GM18498 (cell line): ENCODE measurements at regions not wholly inside any gene's neighbourhood (a gene's known extent, or its start where the extent isn't known, plus 50 kb on each side); places are given as distances from the start of the nearest gene placed in this dataset.
"Not testable (repeated sequence)": the region's sequence is repeated elsewhere in the genome, so short reads cannot be mapped to it uniquely, and the experiment has no call there.

Experiments
- ATAC-seq: cut with Tn5 transposase; IDR thresholded peaks from one replicate; pipeline ENCODE4 v1.9.1; 2021; ENCODE audit warnings: mild to moderate bottlenecking, moderate library complexity; ENCODE audit not compliant: unreplicated experiment

DNA sequence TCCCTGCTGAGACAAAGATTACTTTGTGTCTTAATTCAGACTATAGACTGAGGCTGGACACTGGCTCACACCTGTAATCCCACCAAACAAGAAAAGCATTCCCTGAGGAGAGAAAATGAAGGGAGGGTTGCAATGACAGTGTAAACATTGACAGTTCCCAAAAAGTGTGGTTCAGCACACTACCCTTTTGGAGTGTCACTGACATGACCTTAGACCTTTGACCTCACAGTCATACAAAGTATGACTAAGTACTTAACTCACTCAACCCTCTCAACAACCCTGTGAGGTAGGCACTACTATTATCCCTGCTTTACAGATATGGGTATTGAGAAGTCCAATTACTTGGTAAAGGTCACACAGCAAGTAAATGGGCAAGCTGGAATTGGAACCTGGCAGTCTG lies 341.7 kb downstream of the LRRC3B start:
- no peak for ATAC-seq

DNA sequence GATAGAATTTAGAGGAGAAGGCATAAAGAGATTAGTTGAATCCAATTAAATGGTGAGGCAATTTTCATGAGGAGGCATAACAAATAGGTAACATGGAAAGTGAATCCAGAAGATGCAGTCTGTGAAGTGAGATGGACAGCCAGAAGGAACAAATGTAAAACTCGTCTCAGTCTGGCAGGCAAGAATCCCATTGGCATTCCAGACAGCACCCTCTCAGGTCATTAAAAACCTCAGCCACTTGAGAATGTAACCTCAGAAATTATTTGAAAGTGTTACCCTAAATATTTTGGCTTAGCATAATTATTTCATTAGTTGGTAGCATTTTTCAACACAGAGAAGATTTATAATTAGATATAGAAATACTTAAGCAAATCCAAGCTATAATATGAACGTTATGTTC lies 342.3 kb downstream of the LRRC3B start:
- ATAC-seq: no peak

DNA sequence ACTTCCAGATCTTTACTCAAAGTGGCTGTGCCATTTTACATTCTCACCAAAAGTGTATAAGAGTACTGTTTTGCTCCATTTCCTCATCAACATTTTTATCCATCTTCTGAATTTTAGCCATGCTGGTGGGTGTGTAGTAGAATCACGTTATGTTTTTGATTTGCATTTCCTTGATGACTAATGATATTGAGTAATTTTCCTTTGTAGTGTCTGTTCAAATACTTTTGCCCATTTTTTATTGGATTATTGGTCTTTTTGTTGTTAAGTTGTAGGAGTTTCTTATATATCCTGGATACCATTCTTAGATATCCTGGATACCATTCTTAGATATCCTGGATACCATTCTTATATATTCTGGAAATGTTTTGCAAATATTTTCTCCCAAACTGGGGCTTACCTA lies 344.9 kb downstream of the LRRC3B start:
- ATAC-seq: no peak

DNA sequence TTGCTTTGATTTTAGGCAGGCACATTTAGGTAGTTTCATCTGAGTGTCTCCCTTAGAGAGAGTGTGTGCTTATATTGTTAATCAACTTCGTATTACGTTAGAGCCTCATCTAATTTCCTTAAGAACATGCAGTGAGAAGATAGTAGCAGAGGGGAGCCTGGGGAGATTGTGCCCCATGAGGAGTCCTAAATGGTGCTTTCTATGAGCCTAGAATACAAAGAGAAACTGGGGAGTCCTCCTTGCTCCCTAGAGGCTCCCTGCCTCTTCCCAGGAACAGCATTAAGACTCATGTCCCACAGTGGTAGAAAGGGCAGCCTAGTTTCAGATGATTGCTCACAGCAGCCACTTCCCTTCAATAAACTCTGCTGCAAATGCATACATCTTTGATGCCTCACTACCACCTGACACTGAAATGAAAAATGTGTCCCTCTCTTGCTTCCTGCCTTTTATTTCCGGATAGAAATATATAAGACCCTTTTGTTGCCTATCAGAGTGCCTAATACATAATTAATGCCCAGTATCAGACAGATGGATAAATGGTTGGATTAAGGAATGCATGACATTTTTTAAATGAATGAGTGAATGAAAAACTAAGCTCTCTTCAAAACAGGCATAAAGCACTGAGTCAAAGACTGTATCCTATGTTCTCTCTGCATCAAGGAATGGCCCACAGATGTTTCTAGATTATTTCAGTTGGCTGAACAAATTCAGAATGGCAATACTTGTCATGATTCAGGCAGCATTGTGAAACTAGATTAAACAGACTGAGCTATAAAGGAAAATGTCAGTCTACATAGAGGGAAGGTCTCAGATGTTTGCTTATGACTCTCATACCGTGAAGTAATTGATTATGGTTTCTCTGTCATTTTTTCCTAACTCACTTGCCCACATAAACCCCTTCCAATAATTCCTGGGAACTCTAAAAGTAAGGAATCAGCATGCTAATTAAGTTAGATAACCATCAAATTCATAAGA lies 362.1 kb downstream of the LRRC3B start:
- no peak for ATAC-seq

DNA sequence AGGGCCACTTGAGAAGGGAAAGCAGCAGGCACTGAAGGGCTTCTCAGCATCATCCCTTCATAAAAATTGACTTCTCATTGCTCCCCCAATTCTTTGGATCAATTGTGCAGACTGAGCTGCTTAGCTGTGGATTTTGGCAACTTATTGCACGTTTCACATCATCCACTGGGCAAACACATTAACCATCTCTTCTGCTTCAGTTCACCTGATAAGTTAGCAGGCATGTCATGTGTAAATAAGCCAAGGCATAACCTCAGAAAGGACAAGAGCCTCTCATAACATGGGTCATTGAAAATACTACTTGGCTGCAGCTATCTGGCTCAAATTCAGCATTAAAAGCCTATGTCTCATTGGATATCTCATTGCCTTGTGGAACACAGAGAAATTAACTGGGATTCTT lies 366.5 kb downstream of the LRRC3B start:
- no peak for ATAC-seq

DNA sequence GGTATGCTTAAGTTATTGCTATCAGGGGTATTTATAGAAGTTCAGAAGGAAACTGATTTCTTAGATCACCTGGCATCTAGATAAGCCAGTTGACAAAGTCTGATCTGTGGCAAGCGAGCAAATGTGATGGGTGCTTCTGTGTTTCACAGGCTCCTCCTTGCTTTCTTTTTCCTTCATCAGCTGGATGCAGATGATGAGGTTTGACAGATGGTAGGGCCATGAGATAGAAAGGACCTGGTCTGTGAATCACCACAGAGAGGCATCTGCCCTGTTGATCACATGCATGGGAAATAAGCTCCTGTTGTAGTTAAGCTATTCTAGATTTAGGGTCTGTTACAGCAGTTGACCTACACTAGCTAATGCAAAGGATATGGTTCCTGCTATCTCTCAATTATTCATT lies 372.0 kb downstream of the NEK10 start:
- ATAC-seq: no peak

DNA sequence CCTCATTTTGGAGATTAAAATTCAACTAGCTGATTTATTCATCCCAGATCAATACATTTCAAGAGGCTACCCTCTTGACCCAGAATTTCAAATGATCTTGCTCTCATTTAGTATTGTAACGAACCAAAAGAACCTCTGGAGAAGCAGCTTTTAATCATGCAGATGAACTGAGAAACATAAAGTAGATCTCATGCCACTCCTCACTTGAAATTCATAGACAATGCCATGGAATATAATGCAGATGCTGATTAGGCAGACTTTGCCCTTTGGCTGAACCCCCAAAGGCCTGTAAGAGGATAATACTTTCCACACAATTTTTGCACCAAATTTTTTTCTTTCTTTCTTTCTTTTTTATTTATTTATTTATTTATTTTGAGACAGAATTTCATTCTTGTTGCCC lies 358.3 kb downstream of the NEK10 start:
- no peak for ATAC-seq

DNA sequence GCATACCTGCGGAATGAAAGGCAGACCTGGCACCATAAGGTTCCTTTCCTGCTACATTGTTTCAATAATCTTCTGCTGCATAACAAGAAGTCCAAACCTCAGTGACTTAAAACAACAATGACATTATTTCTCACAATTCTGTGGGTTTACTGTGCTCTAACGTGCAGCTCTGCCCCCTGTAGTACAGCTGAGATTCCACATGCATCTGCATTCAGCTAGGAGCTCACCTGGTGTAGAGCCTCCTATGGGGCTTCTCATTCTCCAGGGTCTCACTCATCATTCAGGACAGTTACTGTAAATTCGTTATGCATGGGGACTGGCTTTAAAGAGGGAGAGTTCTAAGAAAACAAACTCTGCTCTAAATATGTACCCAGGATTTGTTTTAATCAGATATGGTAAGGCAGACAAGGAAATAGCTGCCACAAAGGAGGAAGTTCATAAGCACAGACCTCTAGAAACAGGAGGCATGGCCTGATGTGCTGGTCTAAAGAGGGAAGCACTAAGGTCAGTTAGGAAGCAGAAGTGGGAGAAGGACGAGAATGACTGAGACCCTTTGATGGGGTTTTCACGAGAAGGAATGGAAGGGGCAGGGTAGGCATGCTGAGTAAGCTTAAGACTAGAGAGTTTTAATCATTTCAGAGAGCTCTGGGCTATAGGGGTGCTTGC lies 347.0 kb downstream of the NEK10 start:
- ATAC-seq: no peak

DNA sequence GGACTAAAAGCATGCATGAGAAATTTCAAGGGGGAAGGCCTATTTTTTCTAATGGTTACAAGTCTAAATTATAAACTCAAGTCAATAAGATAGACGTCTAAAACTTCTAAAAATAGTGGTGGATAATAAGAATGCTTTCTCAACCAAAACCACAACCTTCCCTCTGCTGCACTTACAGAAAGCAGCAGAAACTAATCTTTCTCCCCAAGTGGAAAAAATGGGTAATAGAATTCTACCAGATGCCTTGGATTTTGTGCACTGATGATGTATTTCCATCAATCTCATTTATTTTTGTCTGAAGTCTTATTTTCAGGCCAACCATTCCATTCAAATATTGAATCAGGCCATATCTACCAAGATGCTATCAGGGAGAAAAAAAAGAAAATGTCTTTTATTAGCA lies 344.7 kb downstream of the NEK10 start:
- no peak for ATAC-seq

DNA sequence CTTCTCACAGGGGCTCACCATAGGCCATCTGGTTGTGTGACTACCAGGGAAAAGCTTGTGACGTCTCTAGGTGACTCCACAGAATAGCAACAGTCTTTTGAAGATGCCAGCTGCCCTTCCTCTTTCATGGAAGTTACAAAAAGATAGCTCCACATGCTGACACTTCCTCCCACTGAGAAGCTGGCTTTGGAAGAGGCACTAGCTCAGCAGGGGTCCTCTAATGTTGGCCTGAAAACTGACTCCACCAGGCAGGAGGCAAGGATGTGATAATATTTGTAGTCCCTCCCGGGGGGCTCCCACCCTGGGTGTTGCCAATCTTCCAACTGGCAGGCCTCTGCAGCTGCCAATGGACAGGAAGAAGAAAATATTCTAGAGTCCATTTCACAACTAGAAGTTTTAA lies 343.5 kb downstream of the NEK10 start:
- no peak for ATAC-seq

DNA sequence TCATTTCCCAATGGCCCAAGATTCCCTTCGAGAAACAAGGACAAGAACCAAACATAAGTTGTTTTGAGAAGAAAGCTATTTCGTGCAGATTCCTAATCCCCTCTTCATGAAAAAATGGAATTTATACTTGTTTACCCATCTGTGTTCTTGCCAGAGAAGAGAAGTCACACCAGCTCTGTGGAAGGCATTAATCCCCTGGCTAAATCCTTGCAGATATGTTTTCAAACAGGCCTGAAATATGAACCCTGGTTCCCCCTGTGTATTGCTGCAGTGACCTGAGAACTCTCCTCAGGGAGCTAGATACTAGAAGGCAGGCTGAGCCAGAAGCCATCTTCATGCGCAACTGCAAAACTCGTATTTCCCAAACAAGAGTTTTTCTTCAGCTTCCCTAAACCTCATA lies 337.7 kb downstream of the NEK10 start:
- ATAC-seq: no peak

DNA sequence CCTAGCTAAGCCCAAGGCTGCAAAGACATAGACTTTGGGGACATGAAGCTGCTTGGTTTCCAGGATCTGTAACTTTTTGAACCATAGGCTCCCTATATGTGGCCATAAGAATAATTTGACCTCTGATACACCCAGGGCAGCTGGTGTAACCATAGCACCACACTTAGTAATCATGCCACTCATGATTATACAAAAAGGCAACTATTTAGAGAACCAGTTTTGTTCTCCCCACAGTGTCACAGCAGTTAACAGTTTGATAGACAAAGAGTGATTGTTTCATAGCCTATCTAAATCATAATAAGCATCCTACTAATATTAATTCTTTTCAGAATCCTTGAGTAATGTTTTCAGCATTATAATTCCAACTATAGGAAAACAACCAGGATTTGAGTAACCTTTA lies 334.9 kb downstream of the NEK10 start:
- no peak for ATAC-seq

DNA sequence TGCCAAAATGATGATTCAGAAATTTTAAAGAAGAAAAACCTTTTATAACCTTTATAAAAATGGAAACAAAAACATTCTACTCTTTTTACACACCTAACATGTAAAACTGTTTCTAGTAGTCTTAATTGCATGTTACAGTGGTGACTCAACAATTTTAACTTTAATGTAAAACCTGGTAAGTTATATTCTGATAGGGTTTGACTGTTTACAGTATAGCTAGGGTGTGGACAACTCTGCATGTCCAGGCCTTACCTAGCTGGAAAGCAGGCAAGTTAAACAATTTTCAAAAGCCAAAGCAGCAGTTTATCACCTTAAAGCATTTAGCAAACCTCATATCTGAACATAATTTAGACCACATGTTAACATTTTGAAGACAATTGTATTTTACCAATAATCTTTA lies 328.5 kb downstream of the NEK10 start:
- ATAC-seq: no peak

DNA sequence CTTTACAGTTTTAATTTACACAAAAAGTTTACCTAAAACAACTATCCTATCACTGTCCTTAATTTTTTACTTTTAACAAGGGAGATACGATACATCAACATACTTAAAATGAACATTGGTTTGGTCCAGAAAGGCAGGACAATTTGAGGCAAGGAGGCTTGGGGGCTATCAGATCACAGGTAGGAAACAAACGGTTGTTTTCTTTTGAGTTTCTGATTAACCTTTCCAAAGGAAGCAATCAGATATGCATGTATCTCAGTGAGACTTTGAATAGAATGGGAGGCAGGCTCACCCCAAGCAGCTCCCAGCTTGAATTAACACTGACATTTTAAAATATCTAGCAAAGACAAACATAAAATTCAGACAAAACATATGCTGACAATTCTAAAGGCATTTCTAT lies 326.6 kb downstream of the NEK10 start:
- not testable (repeated sequence) for ATAC-seq

DNA sequence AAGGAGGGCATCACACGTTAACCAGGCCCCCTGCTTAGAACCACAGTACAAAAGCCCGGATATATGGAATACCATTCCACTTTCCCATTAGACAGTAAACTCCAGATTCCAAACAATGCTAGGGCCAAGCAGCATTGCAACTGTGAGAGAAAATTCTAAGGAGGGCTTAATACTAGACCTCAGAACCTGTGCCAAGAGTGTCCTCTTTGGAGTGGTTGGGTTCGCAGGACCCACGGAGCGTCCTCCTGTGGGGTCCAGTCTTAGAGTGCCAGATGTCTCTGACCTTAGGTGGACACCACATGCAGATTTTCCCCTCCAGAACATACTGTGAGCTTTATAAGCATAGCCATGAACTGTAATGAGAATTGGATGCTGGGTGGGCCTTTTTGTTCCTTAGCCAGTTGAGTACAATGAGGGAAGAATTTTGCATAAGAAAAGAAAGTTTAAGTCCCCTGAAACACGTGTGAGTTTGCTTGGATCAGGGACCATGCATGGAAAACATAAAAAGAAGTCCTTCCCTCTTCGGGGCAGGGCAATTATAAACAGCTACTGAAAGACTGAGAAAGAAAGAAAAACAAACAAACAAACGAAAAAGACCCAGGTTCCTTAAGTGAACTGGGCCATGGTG lies 325.7 kb downstream of the NEK10 start:
- no peak for ATAC-seq

DNA sequence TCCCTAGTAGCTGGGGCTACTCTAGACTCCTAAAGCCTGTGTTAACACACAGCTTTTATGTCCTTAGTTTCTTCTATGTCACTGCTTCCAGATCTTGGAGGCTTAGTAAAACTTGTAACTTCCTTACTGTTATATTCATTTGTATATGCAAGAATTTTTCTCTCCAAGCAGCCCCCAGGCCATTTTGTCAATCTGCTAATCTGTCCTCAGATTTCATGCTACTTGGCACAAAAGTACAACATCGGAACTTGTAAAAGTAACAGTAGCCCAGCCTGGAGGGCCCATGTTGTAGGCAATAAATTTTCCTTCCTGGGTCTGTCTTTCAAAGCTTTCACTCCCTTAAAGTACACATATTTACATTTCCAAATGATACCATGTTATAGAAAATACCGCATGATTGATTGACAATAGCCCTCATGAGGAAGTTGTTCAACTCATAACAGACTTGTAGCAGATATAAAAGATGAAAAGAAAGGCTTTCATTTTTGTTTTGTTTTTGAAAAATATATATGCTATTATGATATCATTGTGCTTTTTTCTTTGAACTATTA lies 324.2 kb downstream of the NEK10 start:
- ATAC-seq: no peak

DNA sequence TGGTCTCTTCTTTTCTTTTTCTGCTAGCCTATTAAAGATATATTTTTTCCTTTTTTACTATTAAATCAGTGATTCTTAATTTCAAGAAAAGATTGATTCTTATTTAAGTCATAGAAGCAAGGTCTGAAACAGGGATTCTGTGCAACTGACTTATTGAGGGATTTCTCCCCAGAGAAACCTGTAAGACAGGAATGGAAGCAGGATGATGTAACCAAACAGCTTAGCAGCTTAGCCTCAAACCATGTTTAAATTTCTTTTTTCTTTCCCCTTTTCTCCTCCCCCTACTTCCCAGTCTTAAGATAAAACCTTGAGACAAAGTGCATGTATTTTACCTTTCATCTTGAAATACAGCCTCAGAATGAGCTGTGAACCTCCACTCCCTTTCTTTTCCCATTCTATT lies 322.8 kb downstream of the NEK10 start:
- ATAC-seq: no peak

DNA sequence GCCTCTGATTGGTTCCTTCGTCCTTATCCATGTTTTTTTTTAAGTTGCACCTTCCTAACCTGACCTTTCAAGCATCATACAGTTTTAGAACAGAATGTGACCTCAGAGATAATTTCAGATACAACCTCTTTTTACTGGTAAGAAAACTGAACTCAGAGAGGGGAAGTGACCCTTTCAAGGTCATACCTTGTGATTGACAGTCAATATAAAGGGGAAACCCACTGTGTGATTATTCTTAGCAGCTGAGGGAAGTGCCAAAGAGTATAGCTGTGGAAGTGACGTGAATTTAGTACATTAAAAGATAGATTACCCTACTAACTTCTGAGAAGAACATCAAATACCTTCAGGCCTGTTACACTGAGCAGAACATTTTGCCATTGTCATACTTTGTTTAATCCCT lies 319.4 kb downstream of the NEK10 start:
- ATAC-seq: no peak

DNA sequence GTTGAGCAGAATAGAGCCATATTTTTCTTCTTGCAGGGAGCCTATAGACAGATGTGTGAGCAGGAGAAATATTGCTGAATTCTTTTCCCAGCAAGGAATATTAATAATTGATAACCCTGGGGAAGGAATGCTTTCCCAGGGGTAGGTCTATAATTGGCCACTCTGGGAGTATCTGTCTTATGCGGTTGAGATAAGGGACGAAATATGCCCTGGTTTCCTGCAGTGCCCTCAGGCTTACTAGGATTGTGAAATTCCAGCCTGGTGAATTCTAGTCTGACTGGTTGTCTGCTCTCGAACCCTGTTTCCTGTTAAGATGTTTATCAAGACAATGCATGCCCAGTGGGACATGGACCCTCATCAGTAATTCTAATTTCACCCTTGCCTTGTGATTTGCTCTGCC lies 317.7 kb downstream of the NEK10 start:
- not testable (repeated sequence) for ATAC-seq

DNA sequence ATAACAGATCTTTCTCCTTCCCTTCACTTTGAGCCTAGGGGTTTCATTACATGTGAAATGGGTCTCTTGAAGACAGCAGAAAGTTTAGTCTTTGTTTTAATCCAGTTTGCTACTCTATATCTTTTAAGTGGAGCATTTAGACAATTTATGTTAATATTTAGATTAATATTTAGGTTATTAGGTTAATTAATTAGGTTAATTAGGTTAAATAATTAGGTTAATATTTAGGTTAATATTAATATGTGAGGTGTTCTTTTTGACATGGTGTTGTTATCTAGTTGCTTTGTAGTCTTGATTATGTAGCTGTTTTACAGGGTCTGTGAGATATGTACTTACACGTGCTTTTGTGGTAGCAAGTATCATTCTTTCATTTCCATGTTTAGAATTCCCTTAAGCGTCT lies 312.9 kb downstream of the NEK10 start:
- no peak for ATAC-seq

DNA sequence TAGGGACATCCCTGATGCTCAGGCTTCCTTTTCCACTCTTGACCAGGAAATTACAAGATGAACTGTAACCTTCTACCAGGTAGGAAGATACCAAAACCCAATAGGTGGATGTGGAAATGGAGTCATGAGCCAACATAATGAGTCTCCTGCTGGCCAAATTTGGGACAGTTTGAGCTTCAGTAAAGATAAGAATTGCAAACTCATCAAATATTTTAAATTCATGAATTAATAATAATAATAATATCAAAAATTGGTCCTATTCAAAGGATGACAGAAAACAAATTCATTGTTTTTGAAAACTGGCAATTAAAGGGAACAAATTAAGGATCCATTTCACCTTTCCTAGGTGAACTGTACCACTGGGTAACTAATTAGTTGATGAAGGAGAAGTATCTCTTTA lies 309.7 kb downstream of the NEK10 start:
- no peak for ATAC-seq
